HAP-1 (cell line): ENCODE measurements at regions not wholly inside any gene's neighbourhood (a gene's known extent, or its start where the extent isn't known, plus 50 kb on each side); places are given as distances from the start of the nearest gene placed in this dataset.

Source experiments
- DNase-seq, 2 experiments: peaks; one replicate each; pipeline ENCODE4 v3.0.0-alpha.2; 2016 to 2020; ENCODE audit warnings: low spot score in 2 of 2
- H3K27me3 ChIP-seq: fragments of 250-450 bp; sonication (Bioruptor Pico); 2 replicates; pipeline ENCODE4 v1.5.1; 2020; ENCODE audit warnings: low read depth, mild to moderate bottlenecking, moderate library complexity
- H3K36me3 ChIP-seq: fragments of 250-450 bp; sonication (Bioruptor Pico); replicated peaks from 2 replicates; pipeline ENCODE4 v1.5.1; 2020; ENCODE audit warnings: mild to moderate bottlenecking
- H3K4me1 ChIP-seq: fragments of 250-450 bp; sonication (Bioruptor Pico); 2 replicates; pipeline ENCODE4 v1.5.1; 2020; ENCODE audit warnings: mild to moderate bottlenecking
- H3K4me3 ChIP-seq: fragments of 250-450 bp; sonication (Bioruptor Pico); 2 replicates; pipeline ENCODE4 v1.5.1; 2020; ENCODE audit warnings: mild to moderate bottlenecking, moderate library complexity
- H3K9me3 ChIP-seq: fragments of 250-450 bp; sonication (Bioruptor Pico); 2 replicates; pipeline ENCODE4 v1.5.1; 2020; ENCODE audit warnings: mild to moderate bottlenecking, moderate library complexity
- in situ Hi-C: fragments of 300-500 bp; cut with MboI; formaldehyde crosslinking; loops from 3 replicates; pipeline ENCODE4 v1.14.3; 2020; ENCODE audit warnings: low sequenced_read_pairs, inconsistent platforms, mixed read lengths

- no peak overlapping the region for H3K4me3 ChIP-seq
- DNase-seq = no peak
- H3K27me3 ChIP-seq = no peaks in the 10 kb centered on the region
- H3K9me3 ChIP-seq = no peaks in the 10 kb centered on the region; the same call in none of the 2 replicates
- no peaks in the 10 kb centered on the region for H3K36me3 ChIP-seq
- in situ Hi-C loops = no loop called here
- peaks cover 7% of the 10 kb centered on the region for H3K4me1 ChIP-seq
Observed at GRCh38 chr6:150535818-150536220, 63.9 kb upstream of the PLEKHG1 start.

- Histone ChIP-seq H3K27me3 (no peaks in the 10 kb centered on the region), H3K4me3 (no peak overlapping the region), H3K4me1 (peaks cover 7% of the 10 kb centered on the region), H3K36me3 (no peaks in the 10 kb centered on the region), H3K9me3 (no peaks in the 10 kb centered on the region; the same call in none of the 2 replicates)
- in situ Hi-C loops = no loop called here
- DNase-seq = no peak
Observed at GRCh38 chr6:150536835-150537234, 62.9 kb upstream of the PLEKHG1 start.

- no peaks in the 10 kb centered on the region for H3K27me3 ChIP-seq
- peaks cover 7% of the 10 kb centered on the region for H3K4me1 ChIP-seq
- no peak for DNase-seq
- H3K36me3 ChIP-seq = no peaks in the 10 kb centered on the region
- H3K4me3 ChIP-seq = no peak overlapping the region
- in situ Hi-C loops = no loop called here
- H3K9me3 ChIP-seq = no peaks in the 10 kb centered on the region; the same call in none of the 2 replicates
Observed at GRCh38 chr6:150537491-150537890, 62.2 kb upstream of the PLEKHG1 start.

DNA sequence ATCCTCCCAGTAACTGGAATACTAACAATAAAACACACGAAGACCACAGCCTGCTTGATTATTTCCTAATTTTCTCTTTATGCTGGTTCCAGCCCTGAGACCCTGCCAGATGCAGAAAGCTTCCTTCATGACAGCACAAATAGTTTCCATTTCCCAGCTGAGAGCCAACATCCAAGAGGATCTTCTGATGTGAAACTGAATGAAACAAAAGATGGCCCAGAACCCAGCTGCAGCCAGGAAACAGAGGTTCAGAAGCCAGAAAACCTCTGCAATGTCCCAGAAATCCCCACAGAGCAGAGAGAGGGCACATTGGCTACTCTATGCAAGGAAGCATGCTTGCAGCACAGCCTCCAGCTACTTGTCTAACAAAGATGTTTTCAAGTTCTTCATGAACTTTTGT lies 61.8 kb upstream of the PLEKHG1 start:
- no peaks in the 10 kb centered on the region; the same call in none of the 2 replicates for H3K9me3 ChIP-seq
- no peaks in the 10 kb centered on the region for H3K36me3 ChIP-seq
- DNase-seq = no peak
- H3K4me1 ChIP-seq = peaks cover 7% of the 10 kb centered on the region
- in situ Hi-C loops = no loop called here
- no peaks in the 10 kb centered on the region for H3K27me3 ChIP-seq
- H3K4me3 ChIP-seq = no peak overlapping the region

- no peaks in the 10 kb centered on the region for H3K27me3 ChIP-seq
- H3K36me3 ChIP-seq = no peaks in the 10 kb centered on the region
- H3K4me3 ChIP-seq = no peak overlapping the region
- DNase-seq = no peak
- no peaks in the 10 kb centered on the region; the same call in none of the 2 replicates for H3K9me3 ChIP-seq
- in situ Hi-C loops = no loop called here
- H3K4me1 ChIP-seq = peaks cover 7% of the 10 kb centered on the region
Observed at GRCh38 chr6:150539111-150539510, 60.6 kb upstream of the PLEKHG1 start.

- Histone ChIP-seq H3K9me3 (no peaks in the 10 kb centered on the region; the same call in none of the 2 replicates), H3K4me3 (no peak overlapping the region), H3K27me3 (no peaks in the 10 kb centered on the region), H3K4me1 (peaks cover 7% of the 10 kb centered on the region), H3K36me3 (no peaks in the 10 kb centered on the region)
- in situ Hi-C loops = no loop called here
- DNase-seq = no peak
Observed at GRCh38 chr6:150539568-150539967, 60.1 kb upstream of the PLEKHG1 start.

- DNase-seq = no peak
- in situ Hi-C loops = no loop called here
- H3K4me3 ChIP-seq = no peak overlapping the region
- no peaks in the 10 kb centered on the region for H3K27me3 ChIP-seq
- no peaks in the 10 kb centered on the region for H3K4me1 ChIP-seq
- H3K9me3 ChIP-seq = no peaks in the 10 kb centered on the region
- H3K36me3 ChIP-seq = no peaks in the 10 kb centered on the region
Observed at GRCh38 chr6:150541576-150541975, 58.1 kb upstream of the PLEKHG1 start.

DNA sequence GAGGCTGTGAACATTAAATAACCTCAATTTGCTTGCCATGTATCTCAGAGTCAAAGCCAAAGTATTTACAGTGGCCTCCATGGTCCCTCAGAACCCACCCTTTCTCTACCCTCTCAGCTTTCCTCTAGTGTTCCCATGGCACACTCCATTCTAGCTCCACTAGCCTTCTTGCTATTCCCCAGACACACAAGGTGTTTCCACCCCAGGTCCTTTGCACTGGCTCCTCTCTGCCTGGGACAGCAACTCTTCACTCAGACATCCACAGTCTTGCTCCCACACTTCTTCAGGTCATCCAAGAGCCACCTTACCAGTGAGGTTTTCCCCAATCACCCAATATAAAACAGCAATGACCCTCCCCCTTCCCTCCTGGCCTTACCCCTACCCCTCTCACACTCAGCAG lies 56.5 kb upstream of the PLEKHG1 start:
- DNase-seq = no peak
- Histone ChIP-seq H3K36me3 (no peaks in the 10 kb centered on the region), H3K4me3 (no peak overlapping the region), H3K9me3 (no peaks in the 10 kb centered on the region), H3K27me3 (no peaks in the 10 kb centered on the region), H3K4me1 (no peaks in the 10 kb centered on the region)
- in situ Hi-C loops = no loop called here

DNA sequence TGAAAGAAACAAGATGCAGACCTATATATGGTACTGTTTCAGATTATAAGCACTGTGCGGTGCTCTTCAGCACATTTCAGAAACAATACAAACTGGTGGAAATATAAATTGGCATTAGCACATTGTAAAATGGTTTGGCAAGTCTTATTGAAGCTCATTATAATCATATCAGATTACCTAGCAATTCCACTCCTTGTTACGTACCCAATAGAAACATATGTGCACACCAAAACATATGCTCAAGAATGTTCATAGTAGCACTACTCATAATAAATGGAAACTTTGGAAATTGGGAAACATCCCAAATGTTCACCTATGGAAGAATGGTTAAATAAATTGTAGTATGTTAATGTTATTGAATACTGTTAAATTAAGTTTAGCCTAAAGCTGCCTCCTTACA lies 54.9 kb upstream of the PLEKHG1 start:
- Histone ChIP-seq H3K9me3 (no peaks in the 10 kb centered on the region), H3K36me3 (no peaks in the 10 kb centered on the region), H3K4me1 (no peaks in the 10 kb centered on the region), H3K27me3 (no peaks in the 10 kb centered on the region), H3K4me3 (no peak overlapping the region)
- no peak for DNase-seq
- in situ Hi-C loops = no loop called here

DNA sequence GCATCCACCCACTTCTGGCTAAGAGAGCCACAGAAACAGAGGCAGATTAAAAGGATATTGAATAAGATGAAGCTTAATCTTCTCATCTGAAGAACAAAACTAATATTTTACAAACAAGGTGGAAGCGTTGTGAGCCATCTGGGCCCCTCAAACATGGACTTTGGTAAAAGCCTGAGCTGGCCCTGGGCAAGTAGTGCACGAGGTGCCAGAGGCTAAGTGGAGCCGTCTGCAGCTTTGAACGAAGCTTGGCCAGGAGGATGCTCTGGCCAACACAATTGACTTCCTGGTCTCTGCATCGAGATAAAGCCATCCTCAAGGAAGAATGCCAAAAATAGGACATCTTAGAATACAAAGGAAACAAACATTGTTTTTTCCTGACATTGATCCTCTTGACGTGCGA lies 53.2 kb upstream of the PLEKHG1 start:
- H3K36me3 ChIP-seq = no peaks in the 10 kb centered on the region
- in situ Hi-C loops = no loop called here
- no peaks in the 10 kb centered on the region for H3K4me1 ChIP-seq
- H3K9me3 ChIP-seq = no peaks in the 10 kb centered on the region
- no peaks in the 10 kb centered on the region for H3K27me3 ChIP-seq
- no peak overlapping the region for H3K4me3 ChIP-seq
- no peak for DNase-seq

DNA sequence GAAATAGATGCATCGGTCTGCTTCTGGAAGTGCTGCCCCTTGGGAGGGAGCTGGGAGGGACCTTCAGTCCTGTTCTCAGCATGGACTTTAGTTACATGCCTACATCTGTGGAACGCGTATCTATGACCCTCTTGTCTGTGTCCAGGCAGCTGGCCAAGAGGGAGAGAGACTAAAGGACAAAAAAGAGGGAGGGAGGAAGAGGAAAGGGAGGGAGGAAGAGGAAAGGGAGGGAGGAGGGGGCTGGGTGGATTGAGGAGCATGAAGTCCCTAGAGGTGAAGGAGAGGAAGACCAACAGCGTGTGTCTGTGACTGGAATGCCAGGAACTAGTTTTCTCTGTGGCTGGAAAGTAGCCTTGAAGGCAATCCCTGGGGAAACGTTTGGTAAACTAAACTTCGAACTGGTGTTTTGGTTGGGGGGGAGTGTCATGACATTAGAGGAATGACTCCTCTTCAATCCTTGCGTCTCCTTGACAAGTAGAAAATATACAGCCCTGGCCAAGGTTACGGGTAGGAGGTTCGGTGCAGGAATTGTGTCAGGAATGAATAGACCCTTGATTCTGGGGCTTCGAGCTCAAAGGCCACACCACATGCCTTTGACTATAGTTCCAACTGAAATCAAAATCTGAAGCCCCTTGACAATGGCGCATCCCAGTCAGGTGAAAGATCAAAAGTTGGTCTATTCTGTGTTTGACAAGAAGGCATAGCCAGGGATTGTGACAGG lies 52.0 kb upstream of the PLEKHG1 start:
- Histone ChIP-seq H3K4me3 (no peak overlapping the region), H3K4me1 (no peaks in the 10 kb centered on the region), H3K27me3 (no peaks in the 10 kb centered on the region), H3K36me3 (no peaks in the 10 kb centered on the region), H3K9me3 (no peaks in the 10 kb centered on the region)
- in situ Hi-C loops = no loop called here
- DNase-seq = peak in 1 of 2 experiments; percentile 34

DNA sequence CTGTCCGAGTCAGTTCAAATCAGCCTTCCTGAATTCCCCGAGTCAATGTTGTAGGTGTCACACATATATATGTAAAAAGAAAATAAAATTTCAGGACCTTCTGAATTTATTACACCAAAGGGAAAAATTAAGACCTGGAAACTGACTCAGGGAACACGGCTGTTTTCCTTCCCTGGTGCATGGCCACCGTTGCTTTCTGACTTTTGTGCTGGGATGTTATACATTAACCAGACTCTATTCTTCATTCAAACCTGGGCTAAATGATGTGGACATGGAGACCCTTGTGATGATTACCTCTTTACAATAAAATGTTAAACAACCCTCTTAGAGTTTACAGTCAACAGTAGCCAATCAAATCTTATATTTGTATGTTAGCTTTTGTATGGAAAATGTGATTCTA lies 51.4 kb upstream of the PLEKHG1 start:
- H3K27me3 ChIP-seq = no peaks in the 10 kb centered on the region
- no peak overlapping the region for H3K4me3 ChIP-seq
- no peaks in the 10 kb centered on the region for H3K4me1 ChIP-seq
- no peaks in the 10 kb centered on the region for H3K36me3 ChIP-seq
- no peak for DNase-seq
- in situ Hi-C loops = no loop called here
- no peaks in the 10 kb centered on the region for H3K9me3 ChIP-seq

- Histone ChIP-seq H3K9me3 (no peaks in the 10 kb centered on the region), H3K4me1 (no peaks in the 10 kb centered on the region), H3K36me3 (no peaks in the 10 kb centered on the region), H3K27me3 (no peaks in the 10 kb centered on the region), H3K4me3 (no peak overlapping the region)
- in situ Hi-C loops = no loop called here
- DNase-seq = no peak
Observed at GRCh38 chr6:150549007-150549406, 50.7 kb upstream of the PLEKHG1 start.

DNA sequence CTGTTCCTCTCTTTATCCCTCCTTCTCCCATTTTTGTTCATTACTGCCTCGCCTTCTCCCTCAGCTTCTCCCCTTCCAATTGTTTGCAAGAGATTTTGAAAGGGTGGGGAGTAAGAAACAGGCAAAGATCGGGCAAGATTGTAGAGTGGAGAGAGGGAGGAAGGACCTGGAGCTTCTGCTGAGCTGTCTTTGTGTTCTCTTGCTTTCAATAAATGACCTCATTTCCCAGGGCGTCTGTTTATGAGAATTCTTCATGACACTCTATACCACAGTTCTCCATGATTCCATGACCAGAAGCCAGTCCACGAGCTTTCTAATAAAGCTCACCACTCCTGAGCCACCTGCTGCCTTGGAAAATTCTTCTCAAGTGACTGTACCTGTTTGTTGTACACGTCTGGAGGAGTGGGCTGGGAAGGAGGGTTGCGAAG lies 50.0 kb upstream of the PLEKHG1 start:
- DNase-seq = no peak
- no peaks in the 10 kb centered on the region for H3K27me3 ChIP-seq
- no peaks in the 10 kb centered on the region for H3K9me3 ChIP-seq
- no peak overlapping the region for H3K4me3 ChIP-seq
- in situ Hi-C loops = no loop called here
- H3K4me1 ChIP-seq = no peaks in the 10 kb centered on the region
- H3K36me3 ChIP-seq = no peaks in the 10 kb centered on the region
